GM12878 (cell line): ENCODE measurements at regions not wholly inside any gene's neighbourhood (a gene's known extent, or its start where the extent isn't known, plus 50 kb on each side); places are given as distances from the start of the nearest gene placed in this dataset.

Experiments used
- ATAC-seq: fragments of 200-7000 bp; cut with Tn5 transposase; 3 replicates; pipeline ENCODE4 v1.9.1; 2020; ENCODE audit warnings: mild to moderate bottlenecking, moderate library complexity
- BruUV-seq: library from RNA; stranded (reverse); fragments of 400-500 nt; replicated peaks from 2 replicates; lab custom pipeline; 2021; lab: Mats Ljungman, UMichigan
- CTCF ChIA-PET: fragments of 300-600 bp; sonication (Branson Sonifier 250); formaldehyde crosslinking; extraction: SDS; loops from one replicate; lab custom pipeline; 2021; ENCODE audit warnings: inconsistent platforms; lab: Yijun Ruan, JAX
- POLR2A ChIA-PET: fragments of 350-600 bp; formaldehyde crosslinking; extraction: SDS; loops from one replicate; lab custom pipeline; 2021; ENCODE audit warnings: inconsistent platforms; lab: Charles Lee
- RAD21 ChIA-PET: fragments of 300-600 bp; sonication (Branson Sonifier 250); formaldehyde crosslinking; loops from one replicate; lab custom pipeline; 2023; ENCODE audit warnings: antibody characterized with exemption; ENCODE audit not compliant: unreplicated experiment; lab: Charles Lee
- SMC1A ChIA-PET: fragments of 300-600 bp; sonication (Branson Sonifier 250); formaldehyde crosslinking; loops from one replicate; lab custom pipeline; 2023; ENCODE audit not compliant: unreplicated experiment, uncharacterized antibody; lab: Charles Lee
- DNase-seq: peaks from one replicate; pipeline ENCODE4 v3.0.0-alpha.2; 2011; ENCODE audit warnings: low read depth, low spot score
- FAIRE-seq: peaks from 3 replicates; lab custom pipeline; 2011; peaks lifted over from hg19 to GRCh38; lab: Jason Lieb, UNC
- H2AFZ ChIP-seq: 2 replicates; pipeline ENCODE4 v1.6.0; 2011; ENCODE audit warnings: low read depth, low read length, control low read depth; ENCODE audit not compliant: control insufficient read depth
- H3K27ac ChIP-seq: 2 replicates; pipeline ENCODE4 v1.5.1; 2011; ENCODE audit warnings: control low read depth; ENCODE audit not compliant: control insufficient read depth, insufficient read depth
- H3K27me3 ChIP-seq, 2 experiments: replicated peaks in 1 of 2; 2 replicates each; pipeline versions ENCODE4 v1.6.0 to v1.6.1; 2011; ENCODE audit warnings: low read length in 1 of 2; ENCODE audit not compliant: control insufficient read depth in 2 of 2, insufficient read depth in 2 of 2
- H3K36me3 ChIP-seq, 2 experiments: 2 replicates each; pipeline ENCODE4 v1.5.1; 2011; ENCODE audit warnings: low read length in 1 of 2; ENCODE audit not compliant: control insufficient read depth in 2 of 2, insufficient read depth in 2 of 2
- H3K4me1 ChIP-seq: 2 replicates; pipeline ENCODE4 v1.6.1; 2011; ENCODE audit warnings: mild to moderate bottlenecking, low read length, moderate library complexity, mixed read lengths; ENCODE audit not compliant: control insufficient read depth, insufficient read depth
- H3K4me2 ChIP-seq: 2 replicates; pipeline ENCODE4 v1.6.0; 2011; ENCODE audit warnings: control low read depth; ENCODE audit not compliant: control insufficient read depth, insufficient read depth
- H3K4me3 ChIP-seq: fragments of 200-600 bp; sonication (generic); 2 replicates; pipeline ENCODE4 v1.5.1; 2016
- H3K79me2 ChIP-seq: 2 replicates; pipeline ENCODE4 v1.6.0; 2011; ENCODE audit warnings: low read length; ENCODE audit not compliant: control insufficient read depth, insufficient read depth
- H3K9ac ChIP-seq: 2 replicates; pipeline ENCODE4 v1.8.0; 2011; ENCODE audit warnings: low read length, control low read depth, mixed read lengths; ENCODE audit not compliant: control insufficient read depth, insufficient read depth
- H3K9me3 ChIP-seq: replicated peaks from 3 replicates; pipeline ENCODE4 v1.5.1; 2011; ENCODE audit warnings: mild to moderate bottlenecking, low read length; ENCODE audit not compliant: control insufficient read depth, insufficient read depth
- H4K20me1 ChIP-seq: 2 replicates; pipeline ENCODE4 v1.6.0; 2011; ENCODE audit not compliant: control insufficient read depth, insufficient read depth
- IKZF1 ChIP-seq: fragments of 450-650 bp; conservative IDR thresholded peaks from 2 replicates; pipeline ENCODE4 v1.6.1; 2017; ENCODE audit warnings: antibody characterized with exemption, mild to moderate bottlenecking
- MYC ChIP-seq: IDR thresholded peaks from 2 replicates; pipeline ENCODE4 v1.6.1; 2011; ENCODE audit warnings: mild to moderate bottlenecking, low read length, moderate library complexity, inconsistent platforms; ENCODE audit not compliant: insufficient read depth, insufficient replicate concordance, insufficient read length, severe bottlenecking
- NFIC ChIP-seq: IDR thresholded peaks from 2 replicates; pipeline ENCODE4 v1.6.1; 2012; ENCODE audit warnings: low read depth, mild to moderate bottlenecking, inconsistent platforms, low read length, moderate library complexity
- ZNF207 ChIP-seq: fragments of 450-650 bp; IDR thresholded peaks from 2 replicates; pipeline ENCODE4 v1.6.1; 2014; ENCODE audit warnings: antibody characterized with exemption, mild to moderate bottlenecking, borderline replicate concordance
- ZNF274 ChIP-seq: IDR thresholded peaks from one replicate; pipeline ENCODE4 v1.8.0; 2011; ENCODE audit not compliant: insufficient read length, insufficient read depth
- WGBS: methylation state at CpG from one replicate; pipeline ENCODE4 v1.1.6; 2016; ENCODE audit warnings: low lambda C conversion rate; ENCODE audit not compliant: insufficient replicate concordance, insufficient coverage; ENCODE audit errors: missing lambda C conversion rate; 5-methylcytosine and 5-hydroxymethylcytosine counted together
- in situ Hi-C: fragments of 300-500 bp; cut with MboI; formaldehyde crosslinking; loops from 9 replicates; pipeline ENCODE4 v1.14.3; 2018; ENCODE audit warnings: mixed read lengths
- intact Hi-C: fragments of 100-400 bp; cut with micrococcal nuclease; formaldehyde crosslinking; loops from one replicate; pipeline ENCODE4 v1.14.2; 2022; ENCODE audit not compliant: unreplicated experiment
- TF ChIP-seq, protein P1 (sequence below): fragments of 450-650 bp; IDR thresholded peaks from 2 replicates; pipeline ENCODE4 v1.6.1; 2017; ENCODE audit warnings: antibody characterized with exemption, mild to moderate bottlenecking, moderate library complexity

DNA sequence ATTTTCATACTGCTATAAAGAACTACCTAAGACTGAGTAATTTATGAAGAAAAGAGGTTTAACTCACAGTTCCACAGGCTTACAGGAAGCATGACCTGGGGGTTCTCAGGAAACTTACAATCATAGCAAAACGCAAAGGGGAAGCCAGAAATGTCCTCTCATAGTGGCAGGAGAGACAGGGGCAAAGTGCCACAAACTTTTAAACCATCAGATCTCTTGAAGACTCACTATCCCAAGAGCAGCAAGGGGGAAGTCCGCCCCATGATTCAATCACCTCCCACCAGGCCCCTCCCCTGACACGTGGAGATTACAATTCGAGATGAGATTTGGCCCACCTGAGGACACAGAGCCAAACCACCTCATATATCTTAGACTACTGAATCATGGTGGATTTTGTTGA, 198.7 kb downstream of the KCTD12 start:
- H3K27me3 ChIP-seq, result no peaks in the 10 kb centered on the region
- in situ Hi-C loops (no loop called here), intact Hi-C loops (no loop called here)
- H3K79me2 ChIP-seq, result no peaks in the 10 kb centered on the region
- no peak overlapping the region for H3K9ac ChIP-seq
- no peak for FAIRE-seq
- BruUV-seq, result no TSS peak
- no peak overlapping the region for H3K4me2 ChIP-seq
- ChIA-PET POLR2A (no interaction called here), SMC1A (no interaction called here), CTCF (no interaction called here), RAD21 (no interaction called here)
- TF ChIP-seq ZNF274, result no peak
- no peak for TF ChIP-seq IKZF1
- TF ChIP-seq NFIC, result no peak
- TF ChIP-seq MYC, result no peak
- TF ChIP-seq ZNF207, result no peak
- TF ChIP-seq, protein P1, sequence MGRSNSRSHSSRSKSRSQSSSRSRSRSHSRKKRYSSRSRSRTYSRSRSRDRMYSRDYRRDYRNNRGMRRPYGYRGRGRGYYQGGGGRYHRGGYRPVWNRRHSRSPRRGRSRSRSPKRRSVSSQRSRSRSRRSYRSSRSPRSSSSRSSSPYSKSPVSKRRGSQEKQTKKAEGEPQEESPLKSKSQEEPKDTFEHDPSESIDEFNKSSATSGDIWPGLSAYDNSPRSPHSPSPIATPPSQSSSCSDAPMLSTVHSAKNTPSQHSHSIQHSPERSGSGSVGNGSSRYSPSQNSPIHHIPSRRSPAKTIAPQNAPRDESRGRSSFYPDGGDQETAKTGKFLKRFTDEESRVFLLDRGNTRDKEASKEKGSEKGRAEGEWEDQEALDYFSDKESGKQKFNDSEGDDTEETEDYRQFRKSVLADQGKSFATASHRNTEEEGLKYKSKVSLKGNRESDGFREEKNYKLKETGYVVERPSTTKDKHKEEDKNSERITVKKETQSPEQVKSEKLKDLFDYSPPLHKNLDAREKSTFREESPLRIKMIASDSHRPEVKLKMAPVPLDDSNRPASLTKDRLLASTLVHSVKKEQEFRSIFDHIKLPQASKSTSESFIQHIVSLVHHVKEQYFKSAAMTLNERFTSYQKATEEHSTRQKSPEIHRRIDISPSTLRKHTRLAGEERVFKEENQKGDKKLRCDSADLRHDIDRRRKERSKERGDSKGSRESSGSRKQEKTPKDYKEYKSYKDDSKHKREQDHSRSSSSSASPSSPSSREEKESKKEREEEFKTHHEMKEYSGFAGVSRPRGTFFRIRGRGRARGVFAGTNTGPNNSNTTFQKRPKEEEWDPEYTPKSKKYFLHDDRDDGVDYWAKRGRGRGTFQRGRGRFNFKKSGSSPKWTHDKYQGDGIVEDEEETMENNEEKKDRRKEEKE, result no peak
- H3K4me3 ChIP-seq, result no peak overlapping the region
- 0% methylated on average over 4 of the region's 4 CpGs for WGBS
- DNase-seq, result no peak
- no peaks in the 10 kb centered on the region for H3K36me3 ChIP-seq
- H4K20me1 ChIP-seq, result no peaks in the 10 kb centered on the region
- H3K9me3 ChIP-seq, result no peaks in the 10 kb centered on the region
- H3K4me1 ChIP-seq, result no peaks in the 10 kb centered on the region
- H2AFZ ChIP-seq, result no peak overlapping the region
- H3K27ac ChIP-seq, result no peak overlapping the region
- no peak for ATAC-seq
